HG03432 (cell line): ENCODE measurements at regions not wholly inside any gene's neighbourhood (a gene's known extent, or its start where the extent isn't known, plus 50 kb on each side); places are given as distances from the start of the nearest gene placed in this dataset.
"Not testable (repeated sequence)": the region's sequence is repeated elsewhere in the genome, so short reads cannot be mapped to it uniquely, and the experiment has no call there.

Experiments used
- ATAC-seq: cut with Tn5 transposase; IDR thresholded peaks from one replicate; pipeline ENCODE4 v1.9.1; 2021; ENCODE audit warnings: mild to moderate bottlenecking, moderate library complexity; ENCODE audit not compliant: unreplicated experiment

- ATAC-seq, result not testable (repeated sequence)
Observed at GRCh38 chr11:38595359-38596016, 1997.5 kb upstream of the RAG2 start.

DNA sequence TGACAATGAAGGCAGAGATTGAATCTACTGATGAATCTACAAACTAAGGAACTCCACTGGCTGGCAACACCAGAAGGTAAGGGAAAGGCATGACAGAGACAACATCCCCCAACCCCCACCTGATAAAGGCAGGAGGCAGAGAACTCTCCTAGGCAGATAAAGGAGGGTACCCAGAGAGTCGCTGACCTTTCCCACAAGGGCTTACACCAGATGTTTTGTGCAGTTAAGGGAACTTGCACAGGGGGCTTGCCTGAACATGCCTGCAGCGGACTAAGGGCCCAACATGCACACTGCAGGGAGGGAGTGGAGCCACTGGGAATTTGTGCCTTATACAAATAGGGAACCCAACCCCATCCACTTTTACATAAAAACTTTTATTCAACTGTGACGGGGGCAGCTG, 1996.9 kb upstream of the RAG2 start:
- ATAC-seq, result no peak

- ATAC-seq, result no peak
Observed at GRCh38 chr11:38593649-38594048, 1995.6 kb upstream of the RAG2 start.

DNA sequence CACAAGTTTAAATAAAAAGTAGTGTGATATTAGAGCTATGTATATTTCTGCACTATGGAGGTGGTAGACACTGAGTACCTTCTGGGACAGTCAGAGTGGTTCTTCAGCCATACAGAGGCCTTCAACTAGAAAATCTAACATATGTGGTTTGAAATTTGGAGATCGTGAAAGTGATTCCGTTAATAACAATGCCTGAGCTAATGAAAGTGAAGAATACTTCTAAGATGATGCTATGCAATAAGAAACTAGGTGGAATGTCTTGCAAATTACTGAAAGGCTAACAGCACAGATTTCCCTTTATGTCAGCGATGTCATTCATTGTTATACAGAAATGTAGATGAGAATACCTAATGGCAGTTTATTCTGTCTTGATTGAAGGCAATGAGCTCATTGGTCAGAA, 1984.7 kb upstream of the RAG2 start:
- ATAC-seq, result no peak

DNA sequence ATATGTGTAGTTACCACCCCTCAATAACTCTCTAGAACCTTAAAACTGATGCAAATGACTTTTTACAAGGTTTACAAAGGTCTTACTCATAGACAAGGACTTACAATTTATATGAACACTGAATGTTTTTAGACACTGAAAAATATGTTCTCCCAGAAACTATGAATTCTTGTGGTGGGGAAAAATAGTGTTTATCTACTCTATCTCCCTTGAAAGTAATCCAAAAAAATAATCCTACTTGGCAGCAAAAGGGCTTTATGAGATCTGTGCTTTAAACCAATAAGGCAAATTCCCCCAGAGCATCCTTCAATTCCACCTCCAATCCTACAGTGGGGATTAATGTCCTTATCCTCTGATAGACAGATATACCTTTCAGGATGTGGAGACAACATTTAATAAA, 1984.1 kb upstream of the RAG2 start:
- no peak for ATAC-seq

DNA sequence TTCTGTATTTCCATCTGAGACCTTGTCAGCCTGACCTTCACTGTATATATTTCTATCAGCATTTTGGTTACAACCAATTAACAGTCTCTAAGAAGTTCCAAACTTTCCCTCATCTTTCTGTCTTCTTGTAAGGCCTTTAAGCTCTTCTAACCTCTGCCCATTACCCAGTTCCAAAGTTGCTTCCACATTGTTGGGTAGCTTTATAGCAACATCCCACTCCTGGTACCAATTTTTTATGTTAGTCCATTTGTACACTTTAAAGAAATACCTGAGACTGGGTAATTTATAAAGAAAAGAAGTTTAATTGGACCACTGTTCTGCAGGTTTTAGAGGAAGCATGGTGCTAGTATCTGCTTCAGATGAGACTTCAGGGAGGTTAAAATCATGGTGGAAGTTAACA, 1979.7 kb upstream of the RAG2 start:
- no peak for ATAC-seq

DNA sequence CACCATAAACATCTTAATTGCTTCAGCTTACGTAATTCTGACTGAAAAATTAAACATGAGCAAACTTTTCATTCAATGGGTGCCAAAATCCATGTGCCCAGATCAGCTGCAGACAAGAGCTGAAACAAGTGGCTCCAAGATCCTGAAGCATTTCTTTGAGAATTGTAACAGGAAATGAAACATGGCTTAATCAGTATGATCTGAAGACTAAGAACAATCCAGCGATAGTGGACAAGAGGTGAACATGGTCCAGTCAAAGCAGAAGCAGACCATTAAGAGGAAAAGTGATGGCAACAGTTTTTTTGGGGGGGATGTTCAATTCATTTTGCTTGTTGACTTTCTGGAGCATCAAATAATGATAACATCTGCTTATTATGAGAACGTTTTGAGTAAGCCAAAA, 1964.5 kb upstream of the RAG2 start:
- no peak for ATAC-seq

- no peak for ATAC-seq
Observed at GRCh38 chr11:38553148-38553547, 1955.1 kb upstream of the RAG2 start.

DNA sequence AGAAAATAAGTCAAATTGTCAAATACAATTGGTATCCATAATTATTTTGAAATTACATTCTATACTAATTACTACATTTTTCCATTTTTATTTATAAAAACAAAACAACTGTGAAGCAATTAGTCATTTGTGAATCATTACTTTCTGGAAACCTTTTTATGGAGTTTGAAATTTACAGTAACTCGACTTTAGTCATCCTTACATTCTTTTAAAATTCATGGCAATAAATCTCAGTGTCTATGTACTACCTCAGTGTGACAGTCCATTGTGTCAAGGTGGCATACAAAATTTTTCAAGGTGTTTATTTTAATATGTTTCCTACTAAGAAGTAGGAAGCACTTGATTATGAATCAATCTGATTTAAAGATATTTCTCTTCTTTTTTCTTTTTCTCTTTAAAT, 1949.4 kb upstream of the RAG2 start:
- no peak for ATAC-seq

DNA sequence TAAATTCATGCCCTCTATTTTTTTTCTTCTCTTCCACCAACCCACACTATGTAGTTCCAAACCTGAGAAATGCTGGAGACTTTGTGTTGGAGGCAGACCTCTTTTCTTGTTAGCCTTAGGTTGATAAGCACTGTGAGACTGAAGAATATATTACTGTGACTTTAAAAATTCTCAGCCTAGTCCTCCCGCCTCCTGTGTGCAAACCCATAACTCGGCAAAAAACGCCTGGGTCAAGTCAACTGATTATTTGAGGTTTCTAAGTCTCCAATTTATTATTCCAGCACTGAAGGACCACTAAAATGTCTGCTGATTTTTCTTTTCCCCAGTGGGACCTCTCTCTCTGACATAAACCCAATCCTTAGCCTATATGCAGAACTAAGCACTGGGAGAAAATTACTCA, 1946.0 kb upstream of the RAG2 start:
- ATAC-seq, result no peak

- no peak for ATAC-seq
Observed at GRCh38 chr11:38543311-38543710, 1945.3 kb upstream of the RAG2 start.

- no peak for ATAC-seq
Observed at GRCh38 chr11:38538866-38539680, 1941.0 kb upstream of the RAG2 start.

- no peak for ATAC-seq
Observed at GRCh38 chr11:38530226-38530625, 1932.2 kb upstream of the RAG2 start.

DNA sequence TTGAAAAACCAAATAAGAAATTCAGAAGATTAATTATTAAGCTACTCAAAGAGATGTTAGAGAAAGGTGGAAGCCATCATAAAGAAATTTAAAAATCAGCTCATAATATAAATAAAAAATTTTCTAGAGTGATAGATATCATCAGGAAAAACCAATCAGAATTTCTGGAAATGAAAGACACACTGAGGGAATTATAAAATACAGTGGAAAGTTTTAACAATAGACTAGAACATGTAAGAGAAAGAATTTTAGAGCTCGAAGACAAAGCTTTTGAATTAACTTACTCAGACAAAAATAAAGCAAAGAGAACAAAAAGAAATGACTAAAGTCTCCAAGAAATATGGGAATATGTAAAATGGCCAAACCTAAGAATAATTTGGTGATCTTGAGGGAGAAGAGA, 1926.9 kb upstream of the RAG2 start:
- no peak for ATAC-seq

DNA sequence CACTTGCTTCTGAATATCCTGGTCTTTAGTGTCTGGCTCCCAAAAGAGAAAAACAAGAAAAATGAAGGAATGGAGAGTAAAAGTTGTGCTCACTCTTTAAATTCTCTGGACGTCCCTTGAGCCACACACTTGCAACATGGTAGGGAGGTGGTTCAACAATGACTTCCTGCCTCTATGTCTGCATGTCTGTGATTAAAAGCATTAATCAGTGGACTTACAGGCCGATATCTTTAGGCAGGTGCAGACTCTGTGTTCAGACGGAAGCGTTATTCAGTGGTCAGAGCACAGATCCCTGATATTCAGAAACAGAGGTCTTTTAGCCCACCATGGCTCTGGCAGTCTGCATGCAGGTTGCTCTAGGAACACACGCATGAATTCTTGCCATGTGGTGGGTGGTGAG, 1920.0 kb upstream of the RAG2 start:
- no peak for ATAC-seq

DNA sequence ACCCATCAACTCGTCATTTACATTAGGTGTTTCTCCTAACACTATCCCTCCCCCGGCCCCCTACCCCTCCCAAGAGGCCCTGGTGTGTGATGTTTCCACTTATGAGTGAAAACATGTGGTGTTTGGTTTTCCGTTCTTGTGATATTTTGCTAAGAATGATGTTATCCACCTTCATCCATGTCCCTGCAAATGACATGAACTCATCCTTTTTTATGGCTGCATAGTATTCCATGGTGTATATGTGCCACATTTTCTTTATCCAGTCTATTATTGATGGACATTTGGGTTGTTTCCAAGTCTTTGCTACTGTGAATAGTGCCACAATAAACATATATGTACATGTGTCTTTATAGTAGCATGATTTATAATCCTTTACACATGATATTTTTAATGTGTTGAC, 1914.8 kb upstream of the RAG2 start:
- not testable (repeated sequence) for ATAC-seq

DNA sequence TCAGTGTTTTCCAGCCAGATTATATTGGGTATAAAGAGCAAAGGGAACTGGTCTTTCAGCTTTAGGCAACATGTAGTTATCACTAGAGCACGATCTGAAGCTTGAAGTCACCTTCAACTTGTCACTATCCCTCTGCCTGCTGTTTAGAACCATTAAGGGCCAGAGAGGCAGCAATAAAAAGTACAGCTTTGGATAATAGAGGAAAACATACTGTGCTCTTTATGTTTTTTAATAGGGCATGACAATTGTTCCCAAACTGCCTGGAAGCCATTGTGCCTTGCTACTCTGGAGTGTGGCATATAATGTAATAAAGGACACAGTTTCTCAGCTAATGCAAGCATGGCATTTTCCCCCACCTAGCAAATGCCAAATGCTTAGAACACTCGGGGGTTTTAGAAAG, 1912.0 kb upstream of the RAG2 start:
- ATAC-seq, result no peak

GRCh38 chr11:38503876-38504275, 1905.8 kb upstream of the RAG2 start:
- ATAC-seq, result no peak

DNA sequence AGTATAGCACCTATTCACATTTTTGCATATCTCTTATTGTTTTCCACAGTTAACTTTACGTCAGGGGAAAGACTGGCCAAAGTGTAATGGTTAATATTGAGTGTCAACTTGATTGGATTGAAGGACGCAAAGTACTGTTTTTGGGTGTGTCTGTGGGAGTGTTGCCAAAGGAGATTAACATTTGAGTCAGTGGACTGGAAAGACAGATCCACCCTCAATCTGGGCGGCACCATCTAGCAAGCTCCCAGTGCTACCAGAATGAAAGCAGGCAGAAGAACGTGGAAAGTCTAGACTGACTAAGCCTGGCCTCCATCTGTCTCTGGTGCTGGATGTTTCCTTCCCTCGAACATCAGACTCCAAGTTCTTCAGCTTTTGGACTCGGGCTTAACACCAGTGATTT, 1900.7 kb upstream of the RAG2 start:
- ATAC-seq, result no peak

- ATAC-seq, result no peak
Observed at GRCh38 chr11:38491986-38492385, 1894.0 kb upstream of the RAG2 start.

- no peak for ATAC-seq
Observed at GRCh38 chr11:38481391-38481790, 1883.4 kb upstream of the RAG2 start.

GRCh38 chr11:38476808-38477575, 1879.0 kb upstream of the RAG2 start:
- ATAC-seq, result no peak
